ENCODE measurements at regions not wholly inside any gene's neighbourhood (a gene's known extent, or its start where the extent isn't known, plus 50 kb on each side); places are given as distances from the start of the nearest gene placed in this dataset.

DNA sequence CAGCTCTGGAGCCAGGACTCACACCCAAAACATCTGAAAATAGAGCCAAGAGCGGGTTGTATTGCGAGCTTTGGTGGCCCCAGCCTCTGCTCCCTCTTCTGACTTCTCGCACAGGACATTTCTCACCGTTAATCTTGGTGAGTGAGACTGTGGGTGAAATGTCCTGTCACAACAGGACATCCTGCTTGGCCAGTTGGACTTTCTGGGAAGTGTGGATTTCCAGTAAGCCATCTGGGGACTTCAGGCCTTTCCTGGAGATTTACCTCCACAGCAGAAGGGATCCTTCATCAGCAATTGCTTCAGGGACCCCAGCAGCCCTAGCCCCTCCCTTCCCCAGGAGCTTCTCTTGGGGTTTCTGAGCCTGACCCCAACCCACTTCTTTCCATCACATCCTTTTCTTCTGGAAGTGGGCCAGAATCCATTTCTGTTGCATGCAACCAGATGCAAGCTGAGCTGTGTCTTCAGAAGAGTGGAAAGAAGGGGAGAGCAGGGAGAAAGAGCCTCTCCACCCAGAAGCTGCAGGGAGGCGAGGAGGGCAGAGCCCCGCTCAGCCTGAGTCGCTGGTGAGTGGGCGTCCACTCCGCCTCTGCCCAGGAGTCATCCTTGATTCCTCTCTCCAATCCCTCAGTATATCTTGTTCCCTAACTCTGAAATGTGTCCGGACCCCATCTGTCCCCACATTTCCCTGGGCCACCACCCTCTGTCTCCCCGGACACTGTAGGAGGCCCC lies 50.3 kb upstream of the GADD45G start:
- no peak for DNase-seq (ENCODE audit: low read depth)

- DNase-seq (ENCODE audit: low read depth) = no peak
These were observed 51.3 kb upstream of the GADD45G start for GRCh38 chr9:89553451-89554010.

DNA sequence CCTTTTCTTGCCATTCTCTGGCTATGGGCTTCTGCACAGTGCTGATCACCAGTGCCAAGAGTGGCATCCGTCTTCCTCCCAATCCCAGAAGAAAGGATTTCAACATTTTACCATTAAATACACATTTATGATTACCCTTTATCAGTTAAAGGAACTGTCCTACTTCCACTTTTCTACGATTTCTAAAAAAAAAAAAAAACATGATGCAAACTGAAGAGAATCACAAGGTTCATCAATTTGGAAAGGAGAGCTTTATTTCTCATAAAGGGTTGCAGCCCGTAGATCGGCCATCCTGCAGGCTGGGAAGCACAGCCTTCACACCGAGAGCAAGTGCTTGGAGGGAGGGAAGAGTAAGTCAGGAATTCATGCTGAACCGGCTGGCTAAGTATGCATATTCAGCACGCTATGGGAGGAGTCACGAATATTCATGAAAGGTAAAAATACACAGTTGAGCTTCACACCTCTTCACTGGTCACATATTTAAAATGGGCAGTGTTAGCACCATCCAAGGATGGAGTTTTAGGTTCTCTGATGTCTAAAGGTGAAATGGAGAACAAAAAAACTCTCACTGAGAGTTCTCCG lies 52.5 kb upstream of the SEMA4D start:
- no peak for DNase-seq (ENCODE audit: low read depth)

DNA sequence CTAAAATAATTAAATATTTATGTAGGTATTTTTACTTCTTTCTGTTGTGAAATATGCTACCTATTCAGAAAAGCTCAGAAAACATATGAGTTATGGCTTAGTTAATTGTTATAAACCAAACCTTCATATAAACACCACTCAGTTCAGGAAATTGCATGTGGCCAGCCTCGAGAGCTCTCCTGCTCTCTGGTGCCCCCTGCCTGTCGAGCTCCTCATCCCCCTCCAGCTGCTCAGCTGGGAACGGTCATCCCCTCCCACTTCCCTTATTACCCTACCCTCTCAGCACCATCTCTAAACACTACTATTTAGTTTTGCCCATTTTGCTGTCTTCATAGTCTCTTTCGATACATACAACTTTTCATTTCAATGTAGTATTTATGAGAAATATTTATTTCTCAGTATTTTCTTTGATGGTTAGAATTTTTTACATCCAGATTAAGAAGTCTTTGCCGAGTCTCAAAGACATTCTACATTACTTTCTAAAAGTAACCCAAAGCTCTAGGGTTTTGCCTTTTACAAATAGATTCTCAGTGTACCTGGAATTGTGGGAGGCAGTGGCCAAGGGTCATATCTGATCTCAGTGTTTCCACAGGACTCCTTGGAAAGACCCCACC lies 51.2 kb upstream of the SEMA4D start:
- peak; percentile 50 for DNase-seq (ENCODE audit: low read depth)

GRCh38 chr9:89548071-89548638 lies 50.2 kb upstream of the SEMA4D start:
- no peak for DNase-seq (ENCODE audit: low read depth)

Measured in fibroblast of gingiva (primary cell).